ENCODE measurements at regions not wholly inside any gene's neighbourhood (a gene's known extent, or its start where the extent isn't known, plus 50 kb on each side); places are given as distances from the start of the nearest gene placed in this dataset.

DNA sequence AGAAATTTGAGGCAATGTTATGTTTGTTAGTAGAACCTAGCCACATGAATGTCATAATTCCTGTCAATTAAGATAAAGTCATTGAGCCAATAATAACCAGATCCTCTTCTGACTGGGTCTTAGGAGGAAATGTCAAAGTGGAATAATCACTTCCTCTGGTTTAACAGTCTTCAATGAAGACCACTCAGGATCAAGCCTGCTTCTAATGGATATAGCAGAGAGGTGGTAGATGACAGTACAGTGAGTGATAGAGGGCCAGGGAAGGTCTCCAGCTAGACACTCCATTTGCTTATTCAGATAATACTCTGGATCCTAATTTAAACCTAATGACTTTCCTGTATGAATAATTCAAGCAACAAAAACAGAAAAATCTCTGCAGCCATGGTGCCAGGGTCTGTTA lies 474.2 kb downstream of the DNAH5 start:
- BruUV-seq (replicated peaks), result no TSS peak
- ChIA-PET CTCF (ENCODE audit: unreplicated experiment) (no interaction called here), POLR2A (no interaction called here)
- Histone ChIP-seq H3K9me3 (ENCODE audit: low read length) (no peaks in the 10 kb centered on the region), H3K27ac (ENCODE audit: low read depth, low read length, poor library complexity, severe bottlenecking) (no peak overlapping the region), H2AFZ (ENCODE audit: low read length) (no peak overlapping the region), H3K4me1 (ENCODE audit: insufficient read depth, low read length, poor library complexity, severe bottlenecking) (no peaks in the 10 kb centered on the region), H3K4me3 (ENCODE audit: low read depth, low read length, poor library complexity, severe bottlenecking) (no peak overlapping the region), H3K36me3 (ENCODE audit: insufficient read depth, low read length) (no peaks in the 10 kb centered on the region), H3K79me2 (ENCODE audit: insufficient read depth, low read depth, low read length) (no peaks in the 10 kb centered on the region), H3K4me2 (ENCODE audit: low read length) (no peak overlapping the region), H3K9me2 (ENCODE audit: insufficient read depth, low read length) (no peaks in the 10 kb centered on the region), H4K20me1 (ENCODE audit: insufficient read depth, low read length) (no peaks in the 10 kb centered on the region)
- no peak for TF ChIP-seq CTCF (conservative IDR thresholded peaks at IDR 0.05; ENCODE audit: low read length)
- TF ChIP-seq EZH2phosphoT487 (IDR thresholded peaks at IDR 0.05; ENCODE audit: borderline replicate concordance, low read depth, low read length), result no peak
- intact Hi-C loops (cut with micrococcal nuclease; ENCODE audit: unreplicated experiment), result no loop called here
- no peak for DNase-seq (ENCODE audit: low spot score)

DNA sequence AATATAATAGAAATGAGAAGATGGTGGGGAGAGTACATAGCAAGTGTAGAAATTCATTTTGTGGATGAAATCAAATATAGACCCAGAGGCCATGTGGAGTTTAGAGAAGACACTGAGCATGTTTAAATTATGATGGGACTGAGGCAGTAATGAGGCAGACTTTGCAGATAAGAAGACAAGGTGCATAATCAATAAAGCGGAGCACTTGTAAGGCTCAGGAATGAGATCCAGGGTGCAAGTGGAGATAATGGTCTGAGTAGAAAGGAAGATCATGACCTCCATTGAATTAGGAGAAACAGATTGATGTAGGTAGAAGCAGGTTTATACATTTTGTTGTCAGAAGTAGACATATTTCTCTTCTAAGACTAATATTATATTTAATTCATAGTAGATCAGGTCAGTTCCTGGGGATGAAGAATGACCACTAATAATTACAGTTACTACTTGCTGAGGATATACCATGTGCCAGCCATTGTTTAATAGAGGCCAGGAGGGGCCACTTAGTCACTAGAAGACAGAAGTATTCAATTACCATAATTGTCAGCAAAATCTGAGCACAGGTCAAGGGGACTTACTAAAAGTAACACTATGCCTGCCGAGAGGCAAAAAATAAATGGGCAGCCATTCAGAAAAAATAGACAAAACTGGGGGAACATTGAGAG lies 479.8 kb downstream of the DNAH5 start:
- no peaks in the 10 kb centered on the region for H3K9me3 ChIP-seq (ENCODE audit: low read length)
- no peak overlapping the region for H2AFZ ChIP-seq (ENCODE audit: low read length)
- no TSS peak for BruUV-seq (replicated peaks)
- H3K4me1 ChIP-seq (ENCODE audit: insufficient read depth, low read length, poor library complexity, severe bottlenecking), result no peaks in the 10 kb centered on the region
- H3K36me3 ChIP-seq (ENCODE audit: insufficient read depth, low read length), result no peaks in the 10 kb centered on the region
- no peaks in the 10 kb centered on the region for H4K20me1 ChIP-seq (ENCODE audit: insufficient read depth, low read length)
- ChIA-PET CTCF (ENCODE audit: unreplicated experiment) (no interaction called here), POLR2A (no interaction called here)
- 0 out of 2 replicates have a peak, but pooled peaks cover 4% of the 10 kb centered on the region for H3K9me2 ChIP-seq (ENCODE audit: insufficient read depth, low read length)
- TF ChIP-seq EZH2phosphoT487 (IDR thresholded peaks at IDR 0.05; ENCODE audit: borderline replicate concordance, low read depth, low read length), result no peak
- TF ChIP-seq CTCF (conservative IDR thresholded peaks at IDR 0.05; ENCODE audit: low read length), result no peak
- no peak overlapping the region for H3K4me2 ChIP-seq (ENCODE audit: low read length)
- no peak overlapping the region for H3K4me3 ChIP-seq (ENCODE audit: low read depth, low read length, poor library complexity, severe bottlenecking)
- intact Hi-C loops (cut with micrococcal nuclease; ENCODE audit: unreplicated experiment), result no loop called here
- no peaks in the 10 kb centered on the region for H3K79me2 ChIP-seq (ENCODE audit: insufficient read depth, low read depth, low read length)
- H3K27ac ChIP-seq (ENCODE audit: low read depth, low read length, poor library complexity, severe bottlenecking), result no peak overlapping the region
- DNase-seq (ENCODE audit: low spot score), result no peak

- H3K9me2 ChIP-seq (ENCODE audit: insufficient read depth, low read length), result 0 out of 2 replicates have a peak, but pooled peaks cover 4% of the 10 kb centered on the region
- no peaks in the 10 kb centered on the region for H3K9me3 ChIP-seq (ENCODE audit: low read length)
- no peak overlapping the region for H2AFZ ChIP-seq (ENCODE audit: low read length)
- no peak for TF ChIP-seq CTCF (conservative IDR thresholded peaks at IDR 0.05; ENCODE audit: low read length)
- no peak overlapping the region for H3K4me2 ChIP-seq (ENCODE audit: low read length)
- POLR2A ChIA-PET, result interaction anchor here (0.6 to 1.3 kb wide), 2 partner anchors 120 to 148 kb away, joined by 3 to 4 read pairs; no protein-coding TSS in a partner anchor
- no TSS peak for BruUV-seq (replicated peaks)
- H3K79me2 ChIP-seq (ENCODE audit: insufficient read depth, low read depth, low read length), result no peaks in the 10 kb centered on the region
- CTCF ChIA-PET (ENCODE audit: unreplicated experiment), result no interaction called here
- H3K36me3 ChIP-seq (ENCODE audit: insufficient read depth, low read length), result no peaks in the 10 kb centered on the region
- intact Hi-C loops (cut with micrococcal nuclease; ENCODE audit: unreplicated experiment), result no loop called here
- no peak overlapping the region for H3K4me3 ChIP-seq (ENCODE audit: low read depth, low read length, poor library complexity, severe bottlenecking)
- no peak for DNase-seq (ENCODE audit: low spot score)
- no peak overlapping the region for H3K27ac ChIP-seq (ENCODE audit: low read depth, low read length, poor library complexity, severe bottlenecking)
- H4K20me1 ChIP-seq (ENCODE audit: insufficient read depth, low read length), result no peaks in the 10 kb centered on the region
- H3K4me1 ChIP-seq (ENCODE audit: insufficient read depth, low read length, poor library complexity, severe bottlenecking), result no peaks in the 10 kb centered on the region
Measured at GRCh38 chr5:13460587-13460986, 483.9 kb downstream of the DNAH5 start.
